Mesothelial cell of epicardium (in vitro differentiated cells): ENCODE measurements at regions not wholly inside any gene's neighbourhood (a gene's known extent, or its start where the extent isn't known, plus 50 kb on each side); places are given as distances from the start of the nearest gene placed in this dataset.

Source experiments
- DNase-seq, 2 experiments: peaks; one replicate each; pipeline ENCODE4 v3.0.0; 2021; ENCODE audit warnings: low spot score in 2 of 2; ENCODE audit not compliant: unreplicated experiment in 2 of 2
- H3K27ac Mint-ChIP-seq: 2 replicates; pipeline ENCODE4 v1.8.0; 2021; ENCODE audit warnings: mixed read lengths
- H3K27me3 Mint-ChIP-seq: 2 replicates; pipeline ENCODE4 v1.8.0; 2021; ENCODE audit warnings: low read depth, mixed read lengths
- H3K36me3 Mint-ChIP-seq: 2 replicates; pipeline ENCODE4 v1.8.0; 2021; ENCODE audit warnings: mixed read lengths
- H3K4me1 Mint-ChIP-seq: 2 replicates; pipeline ENCODE4 v1.8.0; 2021; ENCODE audit warnings: mixed read lengths
- H3K4me3 Mint-ChIP-seq: 2 replicates; pipeline ENCODE4 v1.8.0; 2021; ENCODE audit warnings: mild to moderate bottlenecking, moderate library complexity, mixed read lengths
- H3K9me3 Mint-ChIP-seq: 2 replicates; pipeline ENCODE4 v1.8.0; 2021; ENCODE audit warnings: mixed read lengths
- CTCF ChIP-seq: fragments of 200-600 bp; sonication (generic); IDR thresholded peaks from one replicate; pipeline ENCODE4 v1.5.0; 2021; ENCODE audit warnings: antibody characterized with exemption; ENCODE audit not compliant: unreplicated experiment

- Mint-ChIP-seq H3K27ac (no peak overlapping the region), H3K9me3 (no peaks in the 10 kb centered on the region), H3K27me3 (peaks cover 72% of the 10 kb centered on the region), H3K4me3 (no peak overlapping the region), H3K4me1 (no peaks in the 10 kb centered on the region), H3K36me3 (no peaks in the 10 kb centered on the region)
- no peak for TF ChIP-seq CTCF
- DNase-seq = no peak
Measured at GRCh38 chr14:97246648-97247047, 449.5 kb downstream of the VRK1 start.

- Mint-ChIP-seq H3K4me1 (no peaks in the 10 kb centered on the region), H3K27ac (no peak overlapping the region), H3K4me3 (no peak overlapping the region), H3K36me3 (no peaks in the 10 kb centered on the region), H3K27me3 (peaks cover 60% of the 10 kb centered on the region), H3K9me3 (peaks cover 6% of the 10 kb centered on the region)
- TF ChIP-seq CTCF = no peak
- DNase-seq = no peak
Measured at GRCh38 chr14:97248973-97249372, 451.8 kb downstream of the VRK1 start.

GRCh38 chr14:97250931-97251330 is 453.7 kb downstream of the VRK1 start:
- no peak for DNase-seq
- no peak for TF ChIP-seq CTCF
- Mint-ChIP-seq H3K4me3 (no peak overlapping the region), H3K9me3 (peaks cover 6% of the 10 kb centered on the region), H3K27ac (no peak overlapping the region), H3K36me3 (no peaks in the 10 kb centered on the region), H3K4me1 (no peaks in the 10 kb centered on the region), H3K27me3 (peaks cover 47% of the 10 kb centered on the region)

- H3K4me1 Mint-ChIP-seq = no peaks in the 10 kb centered on the region
Measured at GRCh38 chr14:97251491-97252155, 454.4 kb downstream of the VRK1 start.

GRCh38 chr14:97253756-97254155 is 456.6 kb downstream of the VRK1 start:
- no peak overlapping the region for H3K4me3 Mint-ChIP-seq
- H3K27me3 Mint-ChIP-seq = peaks cover 27% of the 10 kb centered on the region
- no peak overlapping the region for H3K27ac Mint-ChIP-seq
- H3K36me3 Mint-ChIP-seq = no peaks in the 10 kb centered on the region
- peaks cover 6% of the 10 kb centered on the region for H3K9me3 Mint-ChIP-seq
- H3K4me1 Mint-ChIP-seq = no peaks in the 10 kb centered on the region
- DNase-seq = no peak
- TF ChIP-seq CTCF = no peak

More at GRCh38 chr14:97251491-97252155, 454.4 kb downstream of the VRK1 start:
- Mint-ChIP-seq H3K9me3 (peaks cover 6% of the 10 kb centered on the region), H3K27me3 (peaks cover 40% of the 10 kb centered on the region), H3K27ac (no peak overlapping the region), H3K4me3 (no peak overlapping the region), H3K36me3 (no peaks in the 10 kb centered on the region)
- DNase-seq = no peak
- no peak for TF ChIP-seq CTCF
